Calu3 (cell line): ENCODE measurements at regions not wholly inside any gene's neighbourhood (a gene's known extent, or its start where the extent isn't known, plus 50 kb on each side); places are given as distances from the start of the nearest gene placed in this dataset.

ENCODE experiments used
- BruUV-seq: library from RNA; stranded (reverse); fragments of 400-500 nt; replicated peaks from 2 replicates; lab custom pipeline; 2021; lab: Mats Ljungman, UMichigan
- CTCF ChIA-PET: fragments of 300-600 bp; sonication (Branson Sonifier 250); formaldehyde crosslinking; loops from one replicate; lab custom pipeline; 2022; ENCODE audit warnings: antibody characterized with exemption; lab: Charles Lee
- DNase-seq: peaks from one replicate; pipeline ENCODE4 v3.0.0; 2022
- H3K27ac Mint-ChIP-seq: one replicate; pipeline ENCODE4 v1.8.0; 2022; ENCODE audit warnings: mixed read lengths; ENCODE audit not compliant: unreplicated experiment
- H3K27me3 Mint-ChIP-seq: one replicate; pipeline ENCODE4 v1.8.0; 2022; ENCODE audit warnings: mixed read lengths; ENCODE audit not compliant: unreplicated experiment
- H3K36me3 Mint-ChIP-seq: one replicate; pipeline ENCODE4 v1.8.0; 2022; ENCODE audit warnings: mild to moderate bottlenecking, moderate library complexity, mixed read lengths; ENCODE audit not compliant: insufficient read depth, unreplicated experiment
- H3K4me1 Mint-ChIP-seq: one replicate; pipeline ENCODE4 v1.8.0; 2022; ENCODE audit warnings: mild to moderate bottlenecking, low read depth, mixed read lengths; ENCODE audit not compliant: unreplicated experiment
- H3K4me3 Mint-ChIP-seq: one replicate; pipeline ENCODE4 v1.8.0; 2022; ENCODE audit warnings: mild to moderate bottlenecking, low read depth, moderate library complexity, mixed read lengths; ENCODE audit not compliant: unreplicated experiment
- H3K9me3 Mint-ChIP-seq: one replicate; pipeline ENCODE4 v1.8.0; 2022; ENCODE audit warnings: low read depth, mixed read lengths; ENCODE audit not compliant: unreplicated experiment
- CTCF ChIP-seq: fragments of 200-600 bp; IDR thresholded peaks from one replicate; pipeline ENCODE4 v1.8.0; 2022; ENCODE audit warnings: antibody characterized with exemption; ENCODE audit not compliant: unreplicated experiment
- intact Hi-C: fragments of 100-400 bp; cut with micrococcal nuclease; formaldehyde crosslinking; loops from one replicate; pipeline ENCODE4 v1.10.0; 2022; ENCODE audit not compliant: unreplicated experiment

- Mint-ChIP-seq H3K27me3 (no peaks in the 10 kb centered on the region), H3K9me3 (peaks cover 10% of the 10 kb centered on the region), H3K4me1 (no peaks in the 10 kb centered on the region), H3K4me3 (no peak overlapping the region), H3K36me3 (no peaks in the 10 kb centered on the region), H3K27ac (no peak overlapping the region)
- TF ChIP-seq CTCF, result no peak
- CTCF ChIA-PET, result no interaction called here
- intact Hi-C loops, result no loop called here
- no TSS peak for BruUV-seq
- DNase-seq, result no peak
Measured at GRCh38 chr2:5877360-5877759, 185.2 kb downstream of the SOX11 start.

GRCh38 chr2:5885451-5886173 is 193.4 kb downstream of the SOX11 start:
- intact Hi-C loops, result no loop called here
- Mint-ChIP-seq H3K27me3 (no peaks in the 10 kb centered on the region), H3K9me3 (peaks cover 17% of the 10 kb centered on the region), H3K4me3 (no peak overlapping the region), H3K4me1 (no peaks in the 10 kb centered on the region), H3K27ac (no peak overlapping the region), H3K36me3 (no peaks in the 10 kb centered on the region)
- no TSS peak for BruUV-seq
- no peak for DNase-seq
- CTCF ChIA-PET, result no interaction called here
- no peak for TF ChIP-seq CTCF

- Mint-ChIP-seq H3K27me3 (no peaks in the 10 kb centered on the region), H3K4me3 (no peak overlapping the region), H3K27ac (no peak overlapping the region), H3K9me3 (peaks cover 17% of the 10 kb centered on the region), H3K4me1 (no peaks in the 10 kb centered on the region), H3K36me3 (no peaks in the 10 kb centered on the region)
- no TSS peak for BruUV-seq
- CTCF ChIA-PET, result no interaction called here
- intact Hi-C loops, result no loop called here
- no peak for DNase-seq
- no peak for TF ChIP-seq CTCF
Measured at GRCh38 chr2:5886462-5886861, 194.3 kb downstream of the SOX11 start.

- no peaks in the 10 kb centered on the region for H3K4me1 Mint-ChIP-seq
- CTCF ChIA-PET, result no interaction called here
Measured at GRCh38 chr2:5888126-5888525, 195.9 kb downstream of the SOX11 start.

More at GRCh38 chr2:5888126-5888525, 195.9 kb downstream of the SOX11 start:
- Mint-ChIP-seq H3K27me3 (no peaks in the 10 kb centered on the region), H3K4me3 (no peak overlapping the region), H3K27ac (no peak overlapping the region), H3K9me3 (peaks cover 18% of the 10 kb centered on the region), H3K36me3 (no peaks in the 10 kb centered on the region)
- no peak for DNase-seq
- TF ChIP-seq CTCF, result no peak
- no TSS peak for BruUV-seq
- intact Hi-C loops, result no loop called here
